ENCODE measurements at regions not wholly inside any gene's neighbourhood (a gene's known extent, or its start where the extent isn't known, plus 50 kb on each side); places are given as distances from the start of the nearest gene placed in this dataset.

GRCh38 chr4:130608121-130608520 is 1512.2 kb downstream of the C4orf33 start:
- TF ChIP-seq CTCF (IDR thresholded peaks at IDR 0.05; ENCODE audit: poor library complexity) (no peak), EZH2 (IDR thresholded peaks at IDR 0.05; ENCODE audit: borderline replicate concordance) (no peak)

All from hepatocyte (in vitro differentiated cells).